Uterus (tissue), 2 donors: ENCODE measurements at regions not wholly inside any gene's neighbourhood (a gene's known extent, or its start where the extent isn't known, plus 50 kb on each side); places are given as distances from the start of the nearest gene placed in this dataset.

Source experiments
- CTCF ChIP-seq, 4 experiments: fragments of 200-600 bp in 2 of 4; fragments of 450-650 bp in 2 of 4; sonication (generic) in 2 of 4; IDR thresholded peaks; one replicate each; pipeline ENCODE4 v1.5.1; 2016 to 2019; ENCODE audit warnings: antibody characterized with exemption in 4 of 4, mild to moderate bottlenecking in 2 of 4, moderate library complexity in 1 of 4
- POLR2A ChIP-seq, 2 donors: fragments of 450-650 bp; IDR thresholded peaks; one replicate each; pipeline ENCODE4 v1.6.1; 2016; ENCODE audit warnings: antibody characterized with exemption in 2 of 2, mild to moderate bottlenecking in 1 of 2, moderate library complexity in 1 of 2

- no peak for TF ChIP-seq CTCF (IDR thresholded peaks at IDR 0.05)
- no peak for TF ChIP-seq POLR2A (IDR thresholded peaks at IDR 0.05)
Measured at GRCh38 chr6:11366183-11366933, 133.9 kb upstream of the NEDD9 start.
